Neuronal stem cell (in vitro differentiated cells): ENCODE measurements at regions not wholly inside any gene's neighbourhood (a gene's known extent, or its start where the extent isn't known, plus 50 kb on each side); places are given as distances from the start of the nearest gene placed in this dataset.
"Not testable (repeated sequence)": the region's sequence is repeated elsewhere in the genome, so short reads cannot be mapped to it uniquely, and the experiment has no call there.

Experiments
- DNase-seq: peaks from one replicate; pipeline ENCODE4 v3.0.0-alpha.2; 2013; ENCODE audit warnings: low spot score
- H2AFZ ChIP-seq: one replicate; pipeline ENCODE4 v1.6.1; 2013; ENCODE audit warnings: mild to moderate bottlenecking, low read length, inconsistent platforms
- H2AK5ac ChIP-seq: 2 replicates; pipeline ENCODE4 v1.6.1; 2013; ENCODE audit warnings: low read depth, mild to moderate bottlenecking, inconsistent platforms, low read length, moderate library complexity, mixed read lengths
- H2BK120ac ChIP-seq: 2 replicates; pipeline ENCODE4 v1.6.1; 2013; ENCODE audit warnings: low read depth, mild to moderate bottlenecking, inconsistent platforms, low read length, moderate library complexity, mixed read lengths
- H2BK12ac ChIP-seq: one replicate; pipeline ENCODE4 v1.6.1; 2013; ENCODE audit warnings: low read length, inconsistent platforms
- H2BK15ac ChIP-seq: 2 replicates; pipeline ENCODE4 v1.6.1; 2013; ENCODE audit warnings: mild to moderate bottlenecking, low read length, inconsistent platforms, mixed read lengths
- H2BK5ac ChIP-seq: one replicate; pipeline ENCODE4 v1.6.1; 2013; ENCODE audit warnings: inconsistent platforms, mild to moderate bottlenecking, low read length, moderate library complexity
- H3K14ac ChIP-seq: one replicate; pipeline ENCODE4 v1.6.1; 2013; ENCODE audit warnings: low read length, inconsistent platforms
- H3K18ac ChIP-seq: 2 replicates; pipeline ENCODE4 v1.6.1; 2013; ENCODE audit warnings: low read length, inconsistent platforms
- H3K23ac ChIP-seq: 2 replicates; pipeline ENCODE4 v1.6.1; 2013; ENCODE audit warnings: low read depth, mild to moderate bottlenecking, mixed read lengths, low read length, inconsistent platforms; ENCODE audit not compliant: poor library complexity
- H3K27ac ChIP-seq: replicated peaks from 3 replicates; pipeline ENCODE4 v1.5.1; 2013; ENCODE audit warnings: low read length, inconsistent platforms
- H3K27me3 ChIP-seq, 3 experiments: 2 replicates each; pipeline ENCODE4 v1.6.1; 2013; ENCODE audit warnings: low read length in 3 of 3, mild to moderate bottlenecking in 2 of 3, inconsistent platforms in 1 of 3, low read depth in 1 of 3, mixed read lengths in 1 of 3, moderate library complexity in 1 of 3; ENCODE audit not compliant: control insufficient read depth in 3 of 3, insufficient read depth in 3 of 3
- H3K36me3 ChIP-seq, 2 donors: replicated peaks in 1 of 2; 2 replicates each; pipeline ENCODE4 v1.6.1; 2013; ENCODE audit warnings: low read length in 2 of 2; ENCODE audit not compliant: control insufficient read depth in 2 of 2, insufficient read depth in 2 of 2
- H3K4ac ChIP-seq: 2 replicates; pipeline ENCODE4 v1.6.1; 2013; ENCODE audit warnings: inconsistent platforms, mild to moderate bottlenecking, low read length, moderate library complexity
- H3K4me1 ChIP-seq, 2 donors: 1 replicate in 1 of 2; 2 replicates in 1 of 2; pipeline ENCODE4 v1.6.1; 2013; ENCODE audit warnings: low read length in 2 of 2, low read depth in 1 of 2; ENCODE audit not compliant: control insufficient read depth in 2 of 2, insufficient read depth in 1 of 2
- H3K4me2 ChIP-seq: one replicate; pipeline ENCODE4 v1.6.1; 2013; ENCODE audit warnings: mild to moderate bottlenecking, low read length, inconsistent platforms; ENCODE audit not compliant: insufficient read depth, poor library complexity, severe bottlenecking
- H3K4me3 ChIP-seq, 2 donors: 2 replicates each; pipeline ENCODE4 v1.5.1; 2013; ENCODE audit warnings: low read length in 2 of 2, mild to moderate bottlenecking in 2 of 2, inconsistent platforms in 1 of 2, moderate library complexity in 1 of 2
- H3K79me1 ChIP-seq: one replicate; pipeline ENCODE4 v1.6.1; 2013; ENCODE audit warnings: low read depth, mild to moderate bottlenecking, inconsistent platforms, low read length, moderate library complexity
- H3K9ac ChIP-seq: one replicate; pipeline ENCODE4 v1.6.1; 2013; ENCODE audit warnings: mild to moderate bottlenecking, low read depth, low read length, inconsistent platforms; ENCODE audit not compliant: poor library complexity
- H3K9me3 ChIP-seq, 2 donors: replicated peaks in 1 of 2; 2 replicates each; pipeline versions ENCODE3 to v1.6.1; 2013; ENCODE audit warnings: low read length in 2 of 2, mild to moderate bottlenecking in 2 of 2, inconsistent platforms in 1 of 2, low read depth in 1 of 2, mixed read lengths in 1 of 2, moderate library complexity in 1 of 2; ENCODE audit not compliant: control insufficient read depth in 2 of 2, insufficient read depth in 1 of 2
- H4K8ac ChIP-seq: one replicate; pipeline ENCODE4 v1.6.1; 2013; ENCODE audit warnings: low read depth, mild to moderate bottlenecking, inconsistent platforms, low read length, moderate library complexity
- H4K91ac ChIP-seq: one replicate; pipeline ENCODE4 v1.6.1; 2013; ENCODE audit warnings: low read length, low read depth, mild to moderate bottlenecking, inconsistent platforms; ENCODE audit not compliant: poor library complexity
- WGBS, 2 donors: extraction: QIAGEN DNeasy Blood & Tissue Kit; methylation state at CpG; one replicate each; pipeline ENCODE4 v1.1.7; 2013; ENCODE audit warnings: missing lambda C conversion rate in 2 of 2, mixed read lengths in 1 of 2; ENCODE audit not compliant: insufficient read length in 2 of 2, insufficient replicate concordance in 1 of 2; ENCODE audit errors: extremely low coverage in 2 of 2; 5-methylcytosine and 5-hydroxymethylcytosine counted together

DNA sequence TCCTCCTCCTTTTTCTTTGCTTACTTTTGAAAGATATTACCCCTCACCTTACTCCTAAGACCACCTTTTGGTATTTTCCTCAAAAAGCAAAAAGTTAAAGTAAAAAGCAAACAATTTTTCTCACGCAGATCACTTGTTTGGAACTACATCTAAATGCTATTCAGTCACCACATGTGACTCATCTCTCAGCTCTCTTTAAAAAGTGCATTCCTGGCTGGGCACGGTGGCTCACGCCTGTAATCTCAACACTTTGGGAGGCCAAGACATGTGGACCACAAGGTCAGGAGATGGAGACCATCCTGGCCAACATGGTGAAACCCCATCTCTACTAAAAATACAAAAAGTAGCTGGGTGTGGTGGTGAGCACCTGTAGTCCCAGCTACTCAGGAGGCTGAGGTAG lies 218.0 kb downstream of the HS3ST3B1 start:
- H2BK12ac ChIP-seq, H3K27me3 ChIP-seq, H3K23ac ChIP-seq, H2BK15ac ChIP-seq, H4K91ac ChIP-seq, H3K9me3 ChIP-seq, H2BK5ac ChIP-seq, H4K8ac ChIP-seq, DNase-seq, H3K27ac ChIP-seq, H2AFZ ChIP-seq, H3K79me1 ChIP-seq, H3K18ac ChIP-seq, H2BK120ac ChIP-seq, H3K4me2 ChIP-seq, H2AK5ac ChIP-seq, H3K4me3 ChIP-seq, H3K4me1 ChIP-seq, H3K36me3 ChIP-seq, H3K4ac ChIP-seq, H3K9ac ChIP-seq, H3K14ac ChIP-seq: not testable (repeated sequence)
- no CpG with 5 or more reads among the region's 3 CpGs for WGBS, 2 donors

DNA sequence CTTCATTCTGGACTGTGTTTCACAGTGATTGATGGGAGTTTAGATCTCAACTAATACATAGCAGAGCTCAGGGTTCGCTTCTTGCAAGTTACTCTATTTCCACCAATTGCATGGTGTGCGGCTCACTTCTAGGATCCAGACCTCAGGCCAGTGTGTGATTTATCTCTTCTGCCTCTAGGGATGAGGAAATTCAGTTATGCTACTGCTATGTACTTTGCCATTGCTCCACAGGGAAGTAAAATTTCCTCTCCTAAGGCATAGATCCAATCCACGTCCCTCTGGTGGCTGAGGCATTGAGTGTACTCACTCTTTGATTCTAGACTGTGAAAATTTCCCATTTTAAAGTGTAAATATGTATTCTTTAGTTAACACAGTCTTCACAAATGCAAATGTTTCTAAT lies 214.1 kb downstream of the HS3ST3B1 start:
- H4K91ac ChIP-seq = no peak overlapping the region
- H3K9ac ChIP-seq = no peak overlapping the region
- H3K14ac ChIP-seq = no peak overlapping the region
- no peak overlapping the region for H2BK5ac ChIP-seq
- peaks cover 0 to 10% of the 10 kb centered on the region in 2 donors for H3K4me1 ChIP-seq
- WGBS, 2 donors = no CpG with 5 or more reads among the region's 3 CpGs
- H2BK120ac ChIP-seq = no peak overlapping the region
- peak overlapping the region; percentile 40 for H3K27ac ChIP-seq
- no peak overlapping the region for H2BK15ac ChIP-seq
- no peak overlapping the region for H2AK5ac ChIP-seq
- H3K79me1 ChIP-seq = no peaks in the 10 kb centered on the region
- H3K4ac ChIP-seq = no peak overlapping the region
- DNase-seq = no peak
- H4K8ac ChIP-seq = no peak overlapping the region
- no peaks in the 10 kb centered on the region for H3K9me3 ChIP-seq
- no peak overlapping the region for H3K4me2 ChIP-seq
- H3K23ac ChIP-seq = no peak overlapping the region
- no peaks in the 10 kb centered on the region for H3K36me3 ChIP-seq
- H3K4me3 ChIP-seq = no peak overlapping the region
- H3K27me3 ChIP-seq = no peaks in the 10 kb centered on the region
- H2BK12ac ChIP-seq = no peak overlapping the region
- no peak overlapping the region for H3K18ac ChIP-seq
- H2AFZ ChIP-seq = no peak overlapping the region

DNA sequence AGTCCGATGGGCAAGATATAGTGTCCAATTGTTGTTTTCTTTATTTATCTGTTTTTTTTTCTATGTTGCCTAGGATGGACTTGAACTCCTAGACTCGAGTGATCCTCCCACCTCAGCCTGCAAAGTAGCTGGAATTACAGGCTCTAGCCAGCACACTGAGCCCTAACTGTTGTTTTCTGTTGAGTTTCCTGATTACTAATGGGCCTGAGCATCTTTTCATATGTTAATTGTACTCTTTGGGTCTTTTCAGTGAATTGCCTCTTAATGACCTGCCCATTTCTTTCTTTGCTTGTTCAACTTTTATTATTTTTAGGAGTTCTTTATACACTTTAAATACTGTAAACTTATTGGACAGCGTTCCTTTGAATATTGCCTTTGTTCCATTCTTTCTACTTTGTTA lies 213.0 kb downstream of the HS3ST3B1 start:
- H2BK5ac ChIP-seq = no peak overlapping the region
- no peak overlapping the region for H3K9ac ChIP-seq
- no peak overlapping the region for H3K18ac ChIP-seq
- H3K4me3 ChIP-seq = no peak overlapping the region
- H3K4me2 ChIP-seq = no peak overlapping the region
- no peak overlapping the region for H2BK120ac ChIP-seq
- WGBS, 2 donors = no CpG with 5 or more reads among the region's 3 CpGs
- no peak overlapping the region for H3K23ac ChIP-seq
- peaks cover 0 to 10% of the 10 kb centered on the region in 2 donors for H3K4me1 ChIP-seq
- no peak overlapping the region for H4K91ac ChIP-seq
- H3K14ac ChIP-seq = no peak overlapping the region
- no peaks in the 10 kb centered on the region for H3K36me3 ChIP-seq
- no peak overlapping the region for H2BK15ac ChIP-seq
- H3K4ac ChIP-seq = no peak overlapping the region
- no peak overlapping the region for H2BK12ac ChIP-seq
- no peaks in the 10 kb centered on the region for H3K27me3 ChIP-seq
- H4K8ac ChIP-seq = no peak overlapping the region
- H2AK5ac ChIP-seq = no peak overlapping the region
- H3K79me1 ChIP-seq = no peaks in the 10 kb centered on the region
- no peak overlapping the region for H3K27ac ChIP-seq
- no peak for DNase-seq
- H2AFZ ChIP-seq = no peak overlapping the region
- H3K9me3 ChIP-seq = peaks cover 0 to 3% of the 10 kb centered on the region in 2 donors

DNA sequence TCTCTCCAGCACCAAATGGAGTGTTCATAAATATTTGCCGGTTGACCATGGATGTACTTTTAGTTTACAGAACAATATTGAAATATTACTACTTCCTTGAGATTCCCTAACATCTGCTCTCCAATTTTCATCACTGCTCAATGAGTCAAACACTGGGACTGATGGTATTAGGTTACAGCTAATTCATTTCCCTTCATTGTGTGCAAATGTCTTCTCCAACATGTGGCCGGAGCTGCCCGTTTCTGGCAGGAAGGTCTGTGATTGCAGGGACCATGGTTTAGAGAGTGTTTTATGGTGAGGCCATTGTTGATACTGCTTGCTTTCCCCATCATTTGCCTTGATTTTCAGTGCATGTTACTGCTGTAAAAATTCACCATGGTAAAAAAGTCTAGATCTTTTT lies 209.3 kb downstream of the HS3ST3B1 start:
- H3K18ac ChIP-seq = no peak overlapping the region
- H3K14ac ChIP-seq = no peak overlapping the region
- H3K4me2 ChIP-seq = no peak overlapping the region
- no peak overlapping the region for H4K91ac ChIP-seq
- H3K23ac ChIP-seq = no peak overlapping the region
- H4K8ac ChIP-seq = no peak overlapping the region
- H3K27me3 ChIP-seq = no peaks in the 10 kb centered on the region
- no peak for DNase-seq
- H2AFZ ChIP-seq = no peak overlapping the region
- H3K27ac ChIP-seq = no peak overlapping the region
- no peaks in the 10 kb centered on the region for H3K79me1 ChIP-seq
- H2BK120ac ChIP-seq = no peak overlapping the region
- peaks cover 1 to 10% of the 10 kb centered on the region in 2 donors for H3K4me1 ChIP-seq
- no peak overlapping the region for H2BK5ac ChIP-seq
- no peak overlapping the region for H2BK12ac ChIP-seq
- no peak overlapping the region for H3K9ac ChIP-seq
- H3K36me3 ChIP-seq = no peaks in the 10 kb centered on the region
- no peak overlapping the region for H2AK5ac ChIP-seq
- no peak overlapping the region for H3K4me3 ChIP-seq
- no peak overlapping the region for H2BK15ac ChIP-seq
- peaks cover 0 to 6% of the 10 kb centered on the region in 2 donors for H3K9me3 ChIP-seq
- no peak overlapping the region for H3K4ac ChIP-seq
- no CpG with 5 or more reads among the region's 3 CpGs for WGBS, 2 donors
